ENCODE measurements at regions not wholly inside any gene's neighbourhood (a gene's known extent, or its start where the extent isn't known, plus 50 kb on each side); places are given as distances from the start of the nearest gene placed in this dataset.

DNA sequence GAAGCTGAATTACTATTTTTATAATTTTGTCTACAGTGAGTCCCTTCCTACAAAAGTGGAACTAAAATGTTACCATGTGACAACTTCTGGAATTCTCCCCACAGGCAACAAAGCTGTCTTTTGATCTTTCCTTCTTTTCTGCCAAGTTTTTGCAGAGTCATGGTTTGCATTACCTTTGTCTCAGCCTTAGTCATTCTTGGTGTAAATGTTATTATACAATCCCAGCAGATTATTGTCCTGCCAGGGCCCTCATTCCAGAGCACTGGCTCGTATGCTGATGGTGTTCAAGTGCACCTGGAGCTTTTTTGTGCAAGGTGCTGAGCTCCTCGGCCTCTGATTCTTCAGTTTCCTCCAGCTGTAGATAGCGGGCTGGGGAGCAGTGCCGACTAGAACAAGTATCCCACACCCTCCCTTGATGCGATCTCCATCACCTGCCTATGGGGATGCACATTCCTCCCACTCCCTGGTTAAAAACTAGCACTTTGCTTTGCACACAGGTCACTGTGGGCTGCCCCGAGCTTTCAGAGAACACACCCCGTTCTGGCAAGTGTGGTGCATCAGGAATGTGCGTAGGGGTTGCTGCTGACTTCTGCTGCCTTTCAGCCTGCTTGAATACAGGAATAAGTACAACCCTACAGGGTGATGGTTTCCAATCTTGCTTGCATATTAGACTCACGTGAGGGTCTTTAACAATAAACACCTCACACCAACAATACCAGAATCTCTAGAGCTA lies 263.6 kb downstream of the RNF144A start:
- ATAC-seq, result no peak
- no peak for DNase-seq (ENCODE audit: low read depth, low spot score)
- POLR2A ChIA-PET, result no interaction called here
- Histone ChIP-seq H3K4me1 (ENCODE audit: control insufficient read depth in 1 of 2, insufficient read depth in 2 of 2, low read length in 2 of 2) (peaks cover 0 to 7% of the 10 kb centered on the region in 2 experiments; a peak in 1 of 4 replicates), H4K20me1 (ENCODE audit: insufficient read depth) (no peaks in the 10 kb centered on the region), H3K4me2 (ENCODE audit: low read length) (no peak overlapping the region), H3K27me3 (ENCODE audit: insufficient read depth, low read length) (0 out of 2 replicates have a peak, but pooled peaks cover 11% of the 10 kb centered on the region), H3K79me2 (ENCODE audit: insufficient read depth, low read length) (no peaks in the 10 kb centered on the region), H3K9me2 (ENCODE audit: insufficient read depth) (no peaks in the 10 kb centered on the region), H3K36me3 (ENCODE audit: control insufficient read depth in 1 of 2, insufficient read depth in 2 of 2, low read length in 2 of 2) (no peaks in the 10 kb centered on the region), H3K9ac (ENCODE audit: low read length) (no peak overlapping the region), H3K27ac (ENCODE audit: low read depth, low read length) (no peak overlapping the region), H2AFZ (ENCODE audit: low read depth, low read length, poor library complexity, severe bottlenecking) (no peak overlapping the region), H3K4me3 (replicated peaks in 1 of 2; ENCODE audit: low read depth in 1 of 2, low read length in 2 of 2) (no peak overlapping the region), H3K9me3 (ENCODE audit: control insufficient read depth in 1 of 2, insufficient read depth in 1 of 2, low read depth in 1 of 2, low read length in 2 of 2) (no peaks in the 10 kb centered on the region)
- intact Hi-C loops (cut with micrococcal nuclease), result no loop called here
- CTCF ChIA-PET, result no interaction called here
- no peak for TF ChIP-seq EGR1 (IDR thresholded peaks at IDR 0.05; ENCODE audit: low read depth)
- no peak for TF ChIP-seq RAD21 (IDR thresholded peaks at IDR 0.05; ENCODE audit: low read depth)
- TF ChIP-seq YY1 (IDR thresholded peaks at IDR 0.05; ENCODE audit: extremely low read depth, insufficient replicate concordance, low read depth, low read length), result no peak
- TF ChIP-seq REST (IDR thresholded peaks at IDR 0.05; ENCODE audit: low read depth), result no peak
- no peak for TF ChIP-seq ZFX (IDR thresholded peaks at IDR 0.05)
- TF ChIP-seq JUND (IDR thresholded peaks at IDR 0.05), result no peak
- TF ChIP-seq SP1 (IDR thresholded peaks at IDR 0.05; ENCODE audit: low read depth), result no peak
- no peak for TF ChIP-seq CTCF (IDR thresholded peaks at IDR 0.05 in 2 of 3, conservative IDR thresholded peaks at IDR 0.05 in 1 of 3; ENCODE audit: borderline replicate concordance in 1 of 3, insufficient read depth in 1 of 3, low read depth in 2 of 3, low read length in 2 of 3)
- TF ChIP-seq ELF1 (IDR thresholded peaks at IDR 0.05; ENCODE audit: borderline replicate concordance, low read depth), result no peak
- no peak for TF ChIP-seq TCF7L2 (IDR thresholded peaks at IDR 0.05; ENCODE audit: borderline replicate concordance, extremely low read depth, insufficient read depth, insufficient read length)
- TF ChIP-seq SIN3A (IDR thresholded peaks at IDR 0.05; ENCODE audit: low read depth), result no peak
- TF ChIP-seq POLR2AphosphoS5 (IDR thresholded peaks at IDR 0.05; ENCODE audit: low read depth, low read length), result no peak
- TF ChIP-seq ZBTB33 (IDR thresholded peaks at IDR 0.05; ENCODE audit: extremely low read depth, insufficient replicate concordance, low read length), result no peak
- TF ChIP-seq CBX3 (IDR thresholded peaks at IDR 0.05; ENCODE audit: low read depth), result no peak
- TF ChIP-seq FOSL1 (IDR thresholded peaks at IDR 0.05; ENCODE audit: low read depth), result no peak
- no peak for TF ChIP-seq EZH2phosphoT487 (IDR thresholded peaks at IDR 0.05; ENCODE audit: borderline replicate concordance)
- no peak for TF ChIP-seq ATF3 (IDR thresholded peaks at IDR 0.05)
- no peak for TF ChIP-seq ZNF274 (IDR thresholded peaks at IDR 0.05; ENCODE audit: low read depth, low read length)
- no peak for TF ChIP-seq EZH2 (IDR thresholded peaks at IDR 0.05)
- TF ChIP-seq POLR2A (IDR thresholded peaks at IDR 0.05; ENCODE audit: borderline replicate concordance, extremely low read depth, insufficient read depth, insufficient read length), result no peak
- BruUV-seq (replicated peaks), result no TSS peak
- RAD21 ChIA-PET (ENCODE audit: low non-redundant PET in 1 of 2, low total read pairs in 2 of 2, uncharacterized antibody in 2 of 2, unreplicated experiment in 2 of 2), result no interaction called here
